HG03135 (cell line): ENCODE measurements at regions not wholly inside any gene's neighbourhood (a gene's known extent, or its start where the extent isn't known, plus 50 kb on each side); places are given as distances from the start of the nearest gene placed in this dataset.

Experiments used
- ATAC-seq: cut with Tn5 transposase; IDR thresholded peaks from one replicate; pipeline ENCODE4 v1.9.1; 2021; ENCODE audit warnings: mild to moderate bottlenecking, moderate library complexity; ENCODE audit not compliant: unreplicated experiment

DNA sequence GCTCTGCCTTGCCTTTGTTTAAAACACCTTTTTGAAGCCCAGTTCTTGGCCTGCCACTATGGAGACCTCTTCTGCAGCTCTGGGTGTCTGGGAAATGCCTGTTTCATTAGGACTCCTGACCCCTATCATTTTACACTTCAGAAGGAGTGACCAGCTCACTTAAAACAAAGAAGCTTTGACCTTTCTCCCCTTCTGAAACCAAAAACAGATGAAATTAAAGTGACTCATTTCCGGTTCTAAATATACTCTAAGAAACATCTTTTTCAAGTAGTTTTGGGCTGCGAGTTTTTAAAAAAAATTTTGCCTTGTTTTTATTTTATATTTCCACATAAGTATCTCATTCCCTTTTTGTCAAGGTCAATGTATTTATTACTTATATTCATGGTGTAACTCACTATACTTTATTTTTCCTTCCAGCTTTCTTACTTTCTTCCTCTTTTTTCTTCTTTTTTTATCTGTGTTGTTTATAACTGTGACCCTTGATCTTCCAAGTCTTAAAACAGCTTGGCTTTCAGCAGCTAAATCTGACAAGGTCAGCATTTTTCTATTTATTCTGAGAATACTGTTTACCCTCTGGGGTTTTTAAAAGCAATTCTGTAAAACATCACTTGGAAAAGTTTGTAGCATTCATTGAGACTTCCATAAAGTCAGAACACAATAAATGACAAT, 672.9 kb downstream of the NR2F1-AS1 start:
- ATAC-seq: peak; percentile 60

DNA sequence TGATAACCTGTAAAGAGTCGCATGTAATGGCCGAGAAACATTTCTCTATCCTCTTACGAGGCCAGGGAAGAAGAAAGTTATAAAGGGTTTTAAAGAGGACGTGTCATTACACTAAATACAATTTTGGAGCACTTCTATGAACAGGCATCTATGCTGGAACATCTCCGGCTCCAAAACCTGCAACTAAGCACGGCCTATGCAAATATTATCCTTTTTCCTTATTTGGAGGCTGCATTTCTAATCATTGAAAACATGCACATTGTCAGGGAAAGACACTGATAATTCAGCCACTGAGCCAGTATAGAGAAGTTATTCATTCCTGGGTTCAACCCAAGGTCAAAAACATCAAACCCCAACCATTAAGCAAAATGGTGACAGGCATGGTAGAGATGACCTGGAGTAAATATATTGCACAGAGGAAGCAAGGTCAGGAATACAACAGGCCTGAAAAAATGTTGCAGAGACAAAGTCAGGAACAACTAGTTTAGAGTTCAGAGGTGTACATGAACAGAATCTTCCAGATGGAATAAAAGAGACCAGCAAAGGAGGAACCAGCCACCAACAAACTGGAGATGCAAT, 674.1 kb downstream of the NR2F1-AS1 start:
- no peak for ATAC-seq

DNA sequence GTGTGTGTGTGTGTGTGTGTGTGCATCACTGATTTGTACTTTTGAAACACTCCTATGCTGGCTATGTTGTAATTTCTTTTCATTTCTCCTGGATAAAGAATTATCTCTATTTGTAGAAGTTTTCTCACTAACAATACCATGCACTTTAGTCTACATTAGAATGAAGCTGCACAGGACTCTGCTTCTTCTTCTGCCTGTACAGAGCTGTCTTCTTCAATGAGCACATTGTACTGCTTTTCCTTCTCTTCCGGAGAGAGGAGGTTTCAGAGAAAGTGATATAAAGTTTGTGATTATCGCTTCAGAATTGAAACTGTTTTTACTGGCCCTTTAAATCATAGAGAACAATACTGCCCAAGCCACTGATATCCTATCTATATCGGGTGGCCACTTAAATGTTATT, 677.0 kb downstream of the NR2F1-AS1 start:
- no peak for ATAC-seq

DNA sequence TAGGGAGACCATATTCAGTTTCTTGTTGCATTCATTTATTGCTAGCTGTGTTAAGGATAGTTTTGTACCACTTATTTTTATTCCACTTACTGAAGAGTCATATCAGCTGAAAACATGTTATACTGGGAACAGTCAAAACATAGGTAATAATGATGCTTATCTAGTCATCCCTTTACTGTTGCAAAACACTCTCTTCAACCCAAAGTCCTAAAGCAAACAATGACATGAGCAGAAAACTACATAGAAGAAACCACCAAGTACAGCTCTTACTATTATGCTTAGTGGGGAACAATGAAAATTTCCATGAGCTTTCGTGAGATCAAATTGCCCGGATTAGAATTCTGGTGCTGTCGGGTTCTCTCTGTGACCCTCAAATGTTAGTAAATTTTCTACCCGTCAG, 681.4 kb downstream of the NR2F1-AS1 start:
- ATAC-seq: no peak

DNA sequence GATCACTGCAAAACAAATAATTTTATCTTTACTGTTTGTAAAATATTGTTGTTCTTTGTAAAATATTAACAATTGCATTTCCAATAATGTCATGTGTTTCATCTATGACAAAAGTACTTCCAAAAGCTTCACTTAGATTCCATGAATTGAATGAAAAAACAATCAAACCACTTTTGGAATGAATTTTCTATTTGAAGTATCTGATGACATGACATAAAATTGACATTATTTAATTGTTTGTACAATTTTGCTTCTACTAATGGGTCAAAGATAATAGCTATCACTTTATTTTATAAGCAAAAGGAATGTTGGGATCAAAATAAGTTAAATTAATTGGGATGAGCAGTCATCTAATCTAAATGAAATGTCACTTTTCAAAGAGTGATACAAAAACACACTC, 684.3 kb downstream of the NR2F1-AS1 start:
- no peak for ATAC-seq

DNA sequence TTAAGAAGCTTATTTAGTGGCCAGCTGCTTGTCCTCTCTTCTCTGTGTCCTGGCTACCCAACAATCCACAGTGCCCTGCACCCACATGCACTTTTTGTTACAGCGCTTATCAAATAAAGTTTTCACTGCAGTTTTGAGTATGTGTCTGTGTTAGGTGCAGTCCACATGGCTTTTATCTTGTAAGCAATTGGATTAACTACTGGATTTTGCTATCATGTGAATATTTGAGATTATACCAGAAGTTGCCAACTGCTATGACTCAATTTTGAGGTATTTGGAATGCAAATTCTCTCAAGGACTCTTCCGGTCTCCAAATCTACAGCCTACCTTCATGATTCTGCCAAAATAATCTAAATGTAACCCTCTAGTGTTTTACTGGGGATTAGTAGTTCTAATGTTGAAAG, 690.2 kb downstream of the NR2F1-AS1 start:
- no peak for ATAC-seq

DNA sequence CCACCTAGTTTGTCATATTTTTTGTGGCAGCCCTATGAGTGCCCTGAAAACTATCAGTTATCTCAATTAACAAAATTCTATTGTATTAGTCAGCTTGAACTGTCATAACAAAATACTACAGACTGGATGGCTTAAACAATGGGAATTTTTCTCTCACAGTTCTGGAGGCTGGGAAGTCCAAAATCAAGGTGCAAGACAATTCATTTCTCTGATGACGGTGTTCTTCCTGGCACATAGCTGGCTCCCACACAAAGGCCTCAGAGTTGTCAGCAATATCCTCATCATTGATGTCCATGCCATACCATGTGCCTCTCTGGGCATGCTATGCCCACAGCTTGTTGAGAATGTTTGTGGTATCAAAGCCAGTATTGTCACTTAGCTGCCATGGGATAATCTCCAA, 691.9 kb downstream of the NR2F1-AS1 start:
- ATAC-seq: no peak

DNA sequence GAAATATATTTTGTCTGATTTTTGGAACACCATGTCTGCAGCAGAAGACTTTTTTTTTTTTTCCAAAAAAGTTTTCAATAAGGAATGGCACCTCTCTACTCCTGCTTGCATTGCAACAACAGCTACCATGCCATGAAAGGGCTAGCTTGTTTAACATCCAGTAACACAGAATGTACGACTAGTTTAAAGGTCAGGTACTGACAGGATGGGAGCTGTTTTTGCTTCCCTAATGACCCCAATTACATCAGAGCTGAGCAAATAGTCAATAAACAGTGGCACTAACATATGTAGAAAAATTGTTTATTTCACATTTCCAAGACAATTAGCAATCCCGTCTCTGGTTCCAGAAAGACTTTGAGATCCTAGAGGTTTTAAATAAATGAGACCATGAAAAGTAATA, 693.8 kb downstream of the NR2F1-AS1 start:
- ATAC-seq: no peak

DNA sequence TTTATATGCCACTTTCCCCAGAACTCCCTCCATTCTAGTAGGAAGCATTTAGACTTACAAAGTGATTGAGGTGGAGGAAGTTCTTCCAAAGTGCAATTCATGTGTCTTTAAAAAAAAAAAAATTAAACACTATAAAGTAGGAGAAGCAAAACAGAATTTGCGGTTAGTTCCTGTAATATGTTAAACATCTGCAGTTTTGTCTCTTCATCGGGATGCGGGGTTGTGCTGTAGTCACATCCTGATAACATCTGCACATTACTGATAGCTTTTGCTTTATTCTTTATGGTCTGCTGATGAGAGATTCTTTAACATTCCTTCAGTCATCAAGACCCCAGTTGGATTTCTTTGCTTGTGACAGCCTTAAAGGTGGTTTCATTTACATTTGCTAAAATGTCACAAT, 694.3 kb downstream of the NR2F1-AS1 start:
- no peak for ATAC-seq

DNA sequence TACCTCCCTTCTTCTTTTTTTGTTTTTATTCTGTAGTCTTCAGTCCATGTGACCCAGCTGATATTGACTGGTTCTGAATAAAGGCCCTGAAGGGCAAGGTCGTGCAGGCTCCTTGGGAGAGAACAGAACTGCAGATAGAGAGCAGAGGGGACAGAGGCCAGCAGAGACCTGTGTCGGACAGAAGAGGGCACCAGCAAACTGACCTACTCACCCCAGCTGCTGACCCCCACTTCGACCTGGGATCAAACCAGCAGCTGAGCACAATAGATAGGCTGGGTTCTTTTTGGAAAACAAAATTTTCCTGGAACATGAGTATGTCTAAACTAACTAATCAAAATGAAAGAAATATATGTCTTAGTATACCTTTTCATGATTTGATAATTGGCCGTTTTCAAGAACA, 695.1 kb downstream of the NR2F1-AS1 start:
- ATAC-seq: no peak

DNA sequence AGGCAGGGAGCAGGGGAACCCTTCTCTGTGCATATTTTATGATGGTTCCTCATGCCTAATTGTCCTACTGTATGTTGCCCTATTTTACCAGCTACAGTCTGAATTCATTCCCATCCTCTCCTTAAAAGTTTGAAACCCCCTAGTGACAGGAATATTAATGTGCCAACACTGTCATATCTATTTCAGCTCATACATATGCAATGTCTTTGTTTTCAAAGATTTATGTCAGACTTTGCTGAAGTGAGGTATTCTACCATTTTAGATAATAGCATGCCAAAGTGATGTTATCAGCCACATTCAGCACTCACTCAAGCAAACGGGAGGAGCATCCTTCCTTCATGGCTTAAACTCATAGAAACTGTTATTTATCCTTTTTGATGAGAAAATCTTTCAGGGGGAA, 696.5 kb downstream of the NR2F1-AS1 start:
- no peak for ATAC-seq

DNA sequence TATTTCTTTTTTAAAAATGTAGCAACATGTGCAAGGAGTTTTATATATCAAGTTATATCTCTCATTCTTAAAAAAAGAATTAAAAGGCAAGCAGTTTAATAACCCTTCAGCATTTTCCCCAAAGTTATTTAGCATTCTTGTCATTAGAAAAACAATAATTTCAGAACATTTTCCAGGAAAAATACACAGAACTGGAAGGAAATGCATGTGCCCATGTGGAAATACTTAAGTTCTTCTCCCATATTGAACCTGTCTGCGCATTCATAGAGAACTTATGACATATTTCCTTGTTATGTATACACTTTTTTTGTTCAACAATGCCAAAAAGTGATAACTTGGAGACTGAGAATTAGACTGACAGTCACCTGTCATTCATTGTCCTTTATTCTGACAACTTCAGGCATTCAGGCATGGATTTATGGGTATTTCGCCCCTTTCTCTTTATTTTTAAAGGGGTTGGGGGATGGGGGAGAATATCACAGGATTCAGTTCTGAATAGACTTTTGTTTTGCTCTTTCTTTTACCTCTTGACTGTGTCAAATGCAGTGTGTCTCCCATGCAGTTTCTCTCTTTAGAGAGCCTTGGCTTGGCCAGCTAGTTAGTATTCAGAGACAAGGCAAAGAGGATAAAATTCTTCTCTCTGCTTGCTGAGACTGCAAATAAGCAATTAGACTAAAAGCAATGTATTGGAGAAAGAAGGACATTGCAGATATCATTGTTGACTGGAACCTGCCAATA, 701.0 kb downstream of the NR2F1-AS1 start:
- no peak for ATAC-seq

DNA sequence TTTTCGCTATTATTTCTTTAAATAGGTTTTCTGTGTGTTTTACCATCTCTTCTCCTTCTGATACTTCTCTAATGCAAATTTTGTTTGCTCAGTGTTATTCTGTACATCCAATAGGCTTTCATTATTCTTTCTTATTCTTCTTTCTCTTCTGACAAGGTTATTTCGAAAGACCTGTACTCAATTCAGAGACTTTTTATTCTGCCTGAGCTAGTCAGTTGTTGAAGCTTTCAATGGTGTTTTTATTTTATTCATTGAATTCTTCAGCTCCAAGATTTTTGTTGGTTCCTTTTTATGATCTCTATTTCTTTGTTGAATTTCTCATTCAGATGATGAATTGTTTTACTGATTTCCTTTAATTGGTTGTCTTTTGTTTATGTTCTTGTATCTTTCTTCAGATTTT, 706.2 kb downstream of the NR2F1-AS1 start:
- no peak for ATAC-seq

DNA sequence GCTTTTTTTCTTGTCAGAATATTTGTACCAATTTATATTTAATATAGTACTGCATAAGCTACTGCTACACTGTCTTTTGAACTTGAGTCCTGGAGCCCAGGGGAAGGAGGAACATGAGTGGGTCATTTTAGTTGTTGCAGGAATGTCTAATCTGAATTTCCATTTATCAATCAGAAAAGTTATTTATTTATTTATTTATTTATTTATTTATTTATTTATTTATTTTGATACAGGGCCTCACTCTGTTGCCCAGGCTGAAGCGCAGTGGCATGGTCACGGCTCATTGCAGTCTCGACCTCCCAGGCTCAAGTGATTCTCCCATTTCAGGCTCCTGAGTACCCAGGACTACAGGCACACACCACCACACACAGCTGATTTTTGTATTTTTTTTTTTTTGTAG, 712.6 kb downstream of the NR2F1-AS1 start:
- ATAC-seq: no peak

DNA sequence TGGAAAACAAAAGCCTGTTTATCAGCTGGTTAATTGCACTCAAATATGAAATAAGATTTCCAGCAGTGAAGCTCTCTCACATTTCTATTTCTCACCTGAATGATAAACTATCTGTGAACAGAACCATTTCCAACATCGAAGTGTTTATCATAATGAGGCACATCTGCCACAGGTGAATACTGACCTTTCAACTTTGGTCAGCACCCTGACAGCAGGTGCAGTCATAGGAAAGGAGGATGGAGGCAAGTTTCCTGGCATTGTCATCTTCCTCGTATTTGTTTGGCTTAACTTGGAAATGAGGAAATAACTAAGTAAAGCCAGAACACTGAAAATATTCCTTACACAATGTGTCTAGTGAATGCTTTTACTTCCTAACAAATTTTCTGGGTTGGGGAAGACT, 716.4 kb downstream of the NR2F1-AS1 start:
- no peak for ATAC-seq

DNA sequence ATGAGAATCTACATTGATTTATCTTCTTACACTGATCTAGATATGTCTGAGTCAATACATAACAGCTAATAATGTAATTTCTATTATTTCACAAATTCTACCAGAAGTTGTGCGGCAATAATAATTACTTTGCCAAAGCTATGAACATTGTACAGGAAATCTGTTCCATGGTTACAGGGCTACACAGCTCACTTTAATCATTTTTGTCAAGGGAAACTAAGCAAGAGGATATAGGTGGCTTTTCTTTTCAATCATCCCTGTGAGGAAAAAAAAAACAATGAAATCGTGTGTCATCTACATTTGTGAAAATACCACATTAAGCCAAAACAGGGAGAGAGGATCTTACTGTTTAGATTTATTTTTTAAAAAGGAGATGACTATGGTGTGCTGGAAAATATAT, 717.4 kb downstream of the NR2F1-AS1 start:
- no peak for ATAC-seq

DNA sequence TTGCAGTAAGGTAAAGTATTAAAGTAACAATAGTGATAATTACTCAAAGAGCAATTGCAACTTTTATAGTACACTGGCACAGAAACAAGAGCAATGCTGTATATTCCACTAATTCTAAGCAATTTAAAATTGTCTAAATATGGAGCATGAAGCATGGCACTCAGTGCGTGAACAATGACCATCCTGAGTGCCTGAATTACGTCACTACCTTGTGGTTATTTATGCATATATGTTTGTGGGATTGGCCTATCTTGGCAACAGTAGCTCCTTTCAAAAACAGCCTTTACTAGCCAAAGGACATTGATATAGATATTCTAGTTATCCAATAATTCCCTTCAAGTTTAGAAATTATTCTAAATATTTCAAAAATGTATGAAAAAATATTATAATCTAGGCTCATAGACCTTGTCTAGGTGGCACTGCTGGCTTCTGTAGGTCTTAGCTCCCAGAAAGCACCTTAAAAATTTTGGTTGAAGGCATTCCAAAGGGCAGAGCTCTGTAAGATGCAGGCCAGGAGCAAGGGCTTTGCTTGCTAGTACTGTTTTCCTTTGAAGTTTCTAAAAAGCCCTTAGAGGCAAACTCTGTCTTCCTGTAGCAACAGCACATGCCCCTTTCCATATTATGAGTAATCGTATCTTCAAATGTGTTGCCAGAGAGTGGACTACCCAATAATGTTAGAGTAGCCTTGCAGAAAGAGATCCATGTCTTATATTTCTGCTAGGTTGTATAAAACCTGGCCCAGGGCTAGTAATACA, 719.3 kb downstream of the NR2F1-AS1 start:
- ATAC-seq: no peak

DNA sequence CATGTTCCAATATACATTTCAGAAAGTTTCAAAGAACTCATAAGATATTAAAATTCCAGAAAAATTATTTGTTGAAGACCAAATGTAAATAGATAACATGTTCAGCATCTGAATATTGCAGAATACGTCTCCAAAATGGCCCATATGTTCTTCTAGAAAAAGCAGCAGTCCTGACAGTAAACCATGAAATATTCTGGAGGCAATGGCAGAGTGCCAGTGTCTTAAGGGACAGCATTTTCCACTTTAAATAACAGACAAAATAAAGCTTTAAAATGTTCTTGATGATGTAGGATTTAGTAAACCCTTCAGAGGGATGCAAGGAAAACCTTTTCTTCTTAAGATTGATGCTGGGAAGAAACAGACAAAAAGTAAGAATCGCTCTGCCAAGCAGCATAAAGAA, 721.0 kb downstream of the NR2F1-AS1 start:
- no peak for ATAC-seq

DNA sequence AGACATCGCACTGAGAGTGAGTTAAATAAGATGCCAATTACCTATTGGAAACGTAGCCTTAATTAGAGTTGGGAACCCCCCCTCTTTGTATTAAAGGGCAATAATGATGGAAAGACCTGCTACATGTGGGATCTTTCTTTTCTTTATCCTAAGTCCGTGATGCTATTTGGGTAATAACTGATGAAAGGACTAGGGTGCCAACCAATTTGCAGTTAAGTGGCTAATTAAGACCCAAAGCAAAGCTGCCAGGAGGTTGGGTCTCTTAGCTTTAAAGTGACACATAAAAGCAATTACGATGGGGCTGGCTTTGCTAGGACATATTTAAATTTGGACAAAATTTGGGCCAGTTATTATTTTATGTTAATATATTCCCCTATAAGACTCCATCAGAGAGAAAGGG, 728.8 kb downstream of the NR2F1-AS1 start:
- no peak for ATAC-seq

DNA sequence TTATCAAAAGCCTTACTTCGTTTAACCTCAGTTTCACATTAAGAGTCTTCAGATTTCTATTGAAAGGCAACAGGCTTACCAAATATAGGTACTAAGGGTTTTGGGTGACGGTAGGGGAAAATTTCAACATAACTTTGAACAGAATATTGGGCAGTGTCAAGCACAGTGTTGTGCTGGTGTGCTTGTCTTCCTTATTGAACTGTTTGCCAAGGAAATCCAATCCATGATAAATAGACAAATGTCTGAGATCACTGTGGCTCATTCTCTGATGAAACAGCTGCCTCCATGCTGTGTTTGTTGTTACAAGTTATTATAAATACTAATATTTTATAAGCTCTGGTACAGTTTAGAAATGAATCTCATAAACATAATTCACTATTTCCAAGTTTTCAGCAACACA, 730.1 kb downstream of the NR2F1-AS1 start:
- ATAC-seq: no peak

DNA sequence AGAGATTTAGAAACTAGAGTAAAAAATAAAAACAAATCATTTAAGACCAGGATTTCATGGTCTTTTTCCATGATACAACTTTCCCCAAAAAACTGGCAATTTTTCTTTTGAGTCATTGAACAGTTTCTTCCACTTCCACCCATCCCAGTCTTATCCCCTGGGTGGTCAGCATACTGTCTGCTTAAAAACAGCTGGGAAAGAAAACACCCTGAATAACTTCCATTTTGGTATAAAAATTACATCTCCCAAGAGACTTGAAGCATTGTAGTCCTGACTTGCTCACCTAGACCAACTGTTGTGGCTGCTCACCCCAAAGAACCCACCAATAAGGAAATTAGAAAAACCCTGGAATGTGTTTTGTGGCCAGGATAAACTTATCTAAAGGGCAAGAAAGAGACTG, 731.3 kb downstream of the NR2F1-AS1 start:
- no peak for ATAC-seq
